Tibial nerve (tissue), 4 donors: ENCODE measurements at regions not wholly inside any gene's neighbourhood (a gene's known extent, or its start where the extent isn't known, plus 50 kb on each side); places are given as distances from the start of the nearest gene placed in this dataset.

Experiments
- EP300 ChIP-seq, 2 donors: sonication (generic); formaldehyde crosslinking; IDR thresholded peaks; one replicate each; pipeline ENCODE4 v1.6.1; 2017; ENCODE audit warnings: antibody characterized with exemption in 2 of 2, mild to moderate bottlenecking in 1 of 2
- POLR2A ChIP-seq, 2 donors: fragments of 450-650 bp; IDR thresholded peaks; one replicate each; pipeline ENCODE4 v1.6.1; 2017; ENCODE audit warnings: antibody characterized with exemption in 2 of 2, mild to moderate bottlenecking in 2 of 2, moderate library complexity in 2 of 2
- TF ChIP-seq, protein P1 (sequence below), 5 experiments: fragments of 200-600 bp in 3 of 5; fragments of 450-650 bp in 2 of 5; sonication (generic) in 3 of 5; IDR thresholded peaks; one replicate each; pipeline ENCODE4 v1.5.1; 2016 to 2019; ENCODE audit warnings: antibody characterized with exemption in 5 of 5, mild to moderate bottlenecking in 3 of 5, moderate library complexity in 2 of 5

GRCh38 chr17:71655542-71655941 lies 465.3 kb upstream of the SOX9 start:
- TF ChIP-seq, protein P1, sequence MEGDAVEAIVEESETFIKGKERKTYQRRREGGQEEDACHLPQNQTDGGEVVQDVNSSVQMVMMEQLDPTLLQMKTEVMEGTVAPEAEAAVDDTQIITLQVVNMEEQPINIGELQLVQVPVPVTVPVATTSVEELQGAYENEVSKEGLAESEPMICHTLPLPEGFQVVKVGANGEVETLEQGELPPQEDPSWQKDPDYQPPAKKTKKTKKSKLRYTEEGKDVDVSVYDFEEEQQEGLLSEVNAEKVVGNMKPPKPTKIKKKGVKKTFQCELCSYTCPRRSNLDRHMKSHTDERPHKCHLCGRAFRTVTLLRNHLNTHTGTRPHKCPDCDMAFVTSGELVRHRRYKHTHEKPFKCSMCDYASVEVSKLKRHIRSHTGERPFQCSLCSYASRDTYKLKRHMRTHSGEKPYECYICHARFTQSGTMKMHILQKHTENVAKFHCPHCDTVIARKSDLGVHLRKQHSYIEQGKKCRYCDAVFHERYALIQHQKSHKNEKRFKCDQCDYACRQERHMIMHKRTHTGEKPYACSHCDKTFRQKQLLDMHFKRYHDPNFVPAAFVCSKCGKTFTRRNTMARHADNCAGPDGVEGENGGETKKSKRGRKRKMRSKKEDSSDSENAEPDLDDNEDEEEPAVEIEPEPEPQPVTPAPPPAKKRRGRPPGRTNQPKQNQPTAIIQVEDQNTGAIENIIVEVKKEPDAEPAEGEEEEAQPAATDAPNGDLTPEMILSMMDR (IDR thresholded peaks at IDR 0.05) = no peak
- TF ChIP-seq POLR2A (IDR thresholded peaks at IDR 0.05) = no peak
- no peak for TF ChIP-seq EP300 (IDR thresholded peaks at IDR 0.05)
